Right atrium auricular region (tissue), 2 donors: ENCODE measurements at regions not wholly inside any gene's neighbourhood (a gene's known extent, or its start where the extent isn't known, plus 50 kb on each side); places are given as distances from the start of the nearest gene placed in this dataset.

Experiments
- DNase-seq: peaks from one replicate; pipeline ENCODE4 v3.0.0-alpha.2; 2019; ENCODE audit warnings: low spot score
- H3K27ac ChIP-seq, 2 donors: fragments of 200-600 bp; sonication (generic); 1 replicate in 1 of 2; 2 replicates in 1 of 2; pipeline ENCODE4 v1.5.1; 2016 to 2019
- H3K27me3 ChIP-seq, 2 donors: fragments of 200-600 bp; sonication (generic); one replicate each; pipeline versions ENCODE4 v1.5.1 to v1.6.0; 2017 to 2019
- H3K36me3 ChIP-seq: fragments of 200-600 bp; sonication (generic); one replicate; pipeline ENCODE4 v1.5.1; 2016
- H3K4me1 ChIP-seq, 2 donors: fragments of 200-600 bp; sonication (generic); one replicate each; pipeline versions ENCODE4 v1.5.1 to v1.6.0; 2017 to 2019
- H3K4me3 ChIP-seq, 2 donors: fragments of 200-600 bp; sonication (generic); 1 replicate in 1 of 2; 2 replicates in 1 of 2; pipeline ENCODE4 v1.5.1; 2017 to 2019; ENCODE audit warnings: mild to moderate bottlenecking in 1 of 2, moderate library complexity in 1 of 2
- H3K9me3 ChIP-seq, 2 donors: fragments of 200-600 bp; sonication (generic); one replicate each; pipeline ENCODE4 v1.5.1; 2019
- CTCF ChIP-seq, 2 donors: fragments of 200-600 bp; sonication (generic); IDR thresholded peaks; one replicate each; pipeline ENCODE4 v1.5.1; 2019; ENCODE audit warnings: antibody characterized with exemption in 2 of 2

- Histone ChIP-seq H3K27ac (no peak overlapping the region), H3K4me1 (no peaks in the 10 kb centered on the region), H3K36me3 (no peaks in the 10 kb centered on the region), H3K27me3 (no peaks in the 10 kb centered on the region), H3K4me3 (no peak overlapping the region), H3K9me3 (no peaks in the 10 kb centered on the region)
- TF ChIP-seq CTCF (IDR thresholded peaks at IDR 0.05) = no peak
- no peak for DNase-seq
Observed at GRCh38 chr18:78138983-78139496, 840.6 kb upstream of the SALL3 start.

GRCh38 chr18:78140294-78140693 is 839.3 kb upstream of the SALL3 start:
- no peaks in the 10 kb centered on the region for H3K9me3 ChIP-seq
- no peaks in the 10 kb centered on the region for H3K4me1 ChIP-seq
- peak; percentile 38 for DNase-seq
- H3K27me3 ChIP-seq = no peaks in the 10 kb centered on the region
- TF ChIP-seq CTCF (IDR thresholded peaks at IDR 0.05) = no peak
- H3K4me3 ChIP-seq = no peak overlapping the region
- H3K36me3 ChIP-seq = no peaks in the 10 kb centered on the region
- no peak overlapping the region for H3K27ac ChIP-seq

- Histone ChIP-seq H3K9me3 (no peaks in the 10 kb centered on the region), H3K36me3 (no peaks in the 10 kb centered on the region), H3K4me3 (no peak overlapping the region), H3K27ac (no peak overlapping the region), H3K27me3 (no peaks in the 10 kb centered on the region), H3K4me1 (no peaks in the 10 kb centered on the region)
- no peak for DNase-seq
- TF ChIP-seq CTCF (IDR thresholded peaks at IDR 0.05) = no peak
Observed at GRCh38 chr18:78144669-78145068, 834.9 kb upstream of the SALL3 start.

GRCh38 chr18:78145096-78145495 is 834.5 kb upstream of the SALL3 start:
- no peak for TF ChIP-seq CTCF (IDR thresholded peaks at IDR 0.05)
- H3K4me1 ChIP-seq = no peaks in the 10 kb centered on the region
- DNase-seq = no peak
- H3K9me3 ChIP-seq = no peaks in the 10 kb centered on the region
- no peak overlapping the region for H3K27ac ChIP-seq
- no peak overlapping the region for H3K4me3 ChIP-seq
- no peaks in the 10 kb centered on the region for H3K36me3 ChIP-seq
- H3K27me3 ChIP-seq = no peaks in the 10 kb centered on the region

GRCh38 chr18:78146136-78147085 is 833.2 kb upstream of the SALL3 start:
- H3K27ac ChIP-seq = no peak overlapping the region

More at GRCh38 chr18:78146136-78147085, 833.2 kb upstream of the SALL3 start:
- TF ChIP-seq CTCF (IDR thresholded peaks at IDR 0.05) = no peak
- H3K4me1 ChIP-seq = no peaks in the 10 kb centered on the region
- no peak overlapping the region for H3K4me3 ChIP-seq
- no peaks in the 10 kb centered on the region for H3K27me3 ChIP-seq
- H3K9me3 ChIP-seq = no peaks in the 10 kb centered on the region
- DNase-seq = peak; percentile 46
- no peaks in the 10 kb centered on the region for H3K36me3 ChIP-seq
